H1 (cell line): ENCODE measurements at regions not wholly inside any gene's neighbourhood (a gene's known extent, or its start where the extent isn't known, plus 50 kb on each side); places are given as distances from the start of the nearest gene placed in this dataset.

Experiments
- KDM5A ChIP-seq: fragments of 200-600 bp; IDR thresholded peaks from 2 replicates; pipeline ENCODE4 v1.7.1; 2012; ENCODE audit warnings: mild to moderate bottlenecking, low read length, inconsistent platforms, mixed read lengths
- MAFK ChIP-seq: IDR thresholded peaks from 2 replicates; pipeline ENCODE4 v1.6.1; 2012; ENCODE audit warnings: low read depth, mild to moderate bottlenecking, improper control_type of control experiment, low read length
- NRF1 ChIP-seq: IDR thresholded peaks from 2 replicates; pipeline ENCODE4 v1.6.1; 2011; ENCODE audit warnings: mild to moderate bottlenecking, low read depth, low read length, improper control_type of control experiment
- TF ChIP-seq, protein P1 (sequence below): IDR thresholded peaks from 2 replicates; pipeline ENCODE4 v1.6.1; 2012; ENCODE audit warnings: inconsistent platforms

DNA sequence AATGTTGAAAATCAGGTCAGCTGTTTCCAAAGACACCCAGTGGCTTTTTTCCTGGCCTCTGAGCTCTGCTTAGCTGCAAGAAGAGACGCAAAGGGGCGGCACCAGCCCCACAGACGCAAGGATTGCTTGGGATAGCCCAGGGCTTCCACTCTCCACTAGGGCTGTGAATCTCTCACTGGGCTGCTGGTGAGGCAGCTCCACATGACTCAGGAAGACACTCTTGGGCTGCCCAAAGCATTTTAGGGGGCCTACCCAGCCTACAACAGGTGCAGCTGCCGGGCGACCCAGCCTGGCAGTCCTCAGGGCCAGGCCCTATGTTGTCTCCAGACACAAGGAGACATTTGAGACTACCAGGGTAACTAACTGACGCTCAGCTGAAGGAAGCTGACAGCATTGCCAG lies 59.8 kb downstream of the FAM50B start (continued):
- TF ChIP-seq NRF1: no peak
- TF ChIP-seq, protein P1, sequence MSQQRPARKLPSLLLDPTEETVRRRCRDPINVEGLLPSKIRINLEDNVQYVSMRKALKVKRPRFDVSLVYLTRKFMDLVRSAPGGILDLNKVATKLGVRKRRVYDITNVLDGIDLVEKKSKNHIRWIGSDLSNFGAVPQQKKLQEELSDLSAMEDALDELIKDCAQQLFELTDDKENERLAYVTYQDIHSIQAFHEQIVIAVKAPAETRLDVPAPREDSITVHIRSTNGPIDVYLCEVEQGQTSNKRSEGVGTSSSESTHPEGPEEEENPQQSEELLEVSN: no peak
- TF ChIP-seq MAFK: no peak
- TF ChIP-seq KDM5A: no peak
- TF ChIP-seq, all 59 proteins: peak for 0
